ENCODE measurements at regions not wholly inside any gene's neighbourhood (a gene's known extent, or its start where the extent isn't known, plus 50 kb on each side); places are given as distances from the start of the nearest gene placed in this dataset.

GRCh38 chr11:70886256-70886655 is 366.1 kb downstream of the SHANK2 start:
- TF ChIP-seq POLR2A (IDR thresholded peaks at IDR 0.05; ENCODE audit: borderline replicate concordance, extremely low read depth, insufficient read depth, insufficient read length) (no peak), EZH2 (IDR thresholded peaks at IDR 0.05) (no peak), EZH2phosphoT487 (IDR thresholded peaks at IDR 0.05; ENCODE audit: borderline replicate concordance) (no peak), TCF7L2 (IDR thresholded peaks at IDR 0.05; ENCODE audit: borderline replicate concordance, extremely low read depth, insufficient read depth, insufficient read length) (no peak), CEBPB (IDR thresholded peaks at IDR 0.05; ENCODE audit: low read depth) (no peak), RAD21 (IDR thresholded peaks at IDR 0.05; ENCODE audit: low read depth) (no peak), REST (IDR thresholded peaks at IDR 0.05; ENCODE audit: low read depth) (no peak), ZNF274 (IDR thresholded peaks at IDR 0.05; ENCODE audit: low read depth, low read length) (no peak), ATF3 (IDR thresholded peaks at IDR 0.05) (no peak), JUND (IDR thresholded peaks at IDR 0.05) (no peak), SIN3A (IDR thresholded peaks at IDR 0.05; ENCODE audit: low read depth) (no peak), FOSL1 (IDR thresholded peaks at IDR 0.05; ENCODE audit: low read depth) (no peak)
- TF ChIP-seq, protein P1, sequence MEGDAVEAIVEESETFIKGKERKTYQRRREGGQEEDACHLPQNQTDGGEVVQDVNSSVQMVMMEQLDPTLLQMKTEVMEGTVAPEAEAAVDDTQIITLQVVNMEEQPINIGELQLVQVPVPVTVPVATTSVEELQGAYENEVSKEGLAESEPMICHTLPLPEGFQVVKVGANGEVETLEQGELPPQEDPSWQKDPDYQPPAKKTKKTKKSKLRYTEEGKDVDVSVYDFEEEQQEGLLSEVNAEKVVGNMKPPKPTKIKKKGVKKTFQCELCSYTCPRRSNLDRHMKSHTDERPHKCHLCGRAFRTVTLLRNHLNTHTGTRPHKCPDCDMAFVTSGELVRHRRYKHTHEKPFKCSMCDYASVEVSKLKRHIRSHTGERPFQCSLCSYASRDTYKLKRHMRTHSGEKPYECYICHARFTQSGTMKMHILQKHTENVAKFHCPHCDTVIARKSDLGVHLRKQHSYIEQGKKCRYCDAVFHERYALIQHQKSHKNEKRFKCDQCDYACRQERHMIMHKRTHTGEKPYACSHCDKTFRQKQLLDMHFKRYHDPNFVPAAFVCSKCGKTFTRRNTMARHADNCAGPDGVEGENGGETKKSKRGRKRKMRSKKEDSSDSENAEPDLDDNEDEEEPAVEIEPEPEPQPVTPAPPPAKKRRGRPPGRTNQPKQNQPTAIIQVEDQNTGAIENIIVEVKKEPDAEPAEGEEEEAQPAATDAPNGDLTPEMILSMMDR (IDR thresholded peaks at IDR 0.05 in 2 of 3, conservative IDR thresholded peaks at IDR 0.05 in 1 of 3; ENCODE audit: borderline replicate concordance in 1 of 3, insufficient read depth in 1 of 3, low read depth in 2 of 3, low read length in 2 of 3): no peak
- TF ChIP-seq, protein P2, sequence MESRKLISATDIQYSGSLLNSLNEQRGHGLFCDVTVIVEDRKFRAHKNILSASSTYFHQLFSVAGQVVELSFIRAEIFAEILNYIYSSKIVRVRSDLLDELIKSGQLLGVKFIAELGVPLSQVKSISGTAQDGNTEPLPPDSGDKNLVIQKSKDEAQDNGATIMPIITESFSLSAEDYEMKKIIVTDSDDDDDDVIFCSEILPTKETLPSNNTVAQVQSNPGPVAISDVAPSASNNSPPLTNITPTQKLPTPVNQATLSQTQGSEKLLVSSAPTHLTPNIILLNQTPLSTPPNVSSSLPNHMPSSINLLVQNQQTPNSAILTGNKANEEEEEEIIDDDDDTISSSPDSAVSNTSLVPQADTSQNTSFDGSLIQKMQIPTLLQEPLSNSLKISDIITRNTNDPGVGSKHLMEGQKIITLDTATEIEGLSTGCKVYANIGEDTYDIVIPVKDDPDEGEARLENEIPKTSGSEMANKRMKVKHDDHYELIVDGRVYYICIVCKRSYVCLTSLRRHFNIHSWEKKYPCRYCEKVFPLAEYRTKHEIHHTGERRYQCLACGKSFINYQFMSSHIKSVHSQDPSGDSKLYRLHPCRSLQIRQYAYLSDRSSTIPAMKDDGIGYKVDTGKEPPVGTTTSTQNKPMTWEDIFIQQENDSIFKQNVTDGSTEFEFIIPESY (IDR thresholded peaks at IDR 0.05; ENCODE audit: extremely low read depth, insufficient replicate concordance, low read length): no peak
